Stomach (tissue), 4 donors: ENCODE measurements at regions not wholly inside any gene's neighbourhood (a gene's known extent, or its start where the extent isn't known, plus 50 kb on each side); places are given as distances from the start of the nearest gene placed in this dataset.

Source experiments
- EP300 ChIP-seq: sonication (generic); formaldehyde crosslinking; IDR thresholded peaks from one replicate; pipeline ENCODE4 v1.6.1; 2017; ENCODE audit warnings: antibody characterized with exemption
- POLR2A ChIP-seq, 4 donors: fragments of 450-650 bp; IDR thresholded peaks; one replicate each; pipeline ENCODE4 v1.6.1; 2016; ENCODE audit warnings: antibody characterized with exemption in 4 of 4, control low read depth in 2 of 4, mild to moderate bottlenecking in 1 of 4, moderate library complexity in 1 of 4
- POLR2AphosphoS5 ChIP-seq, 3 donors: sonication (generic); formaldehyde crosslinking; IDR thresholded peaks; one replicate each; pipeline ENCODE4 v1.6.1; 2016; ENCODE audit warnings: antibody characterized with exemption in 3 of 3
- TF ChIP-seq, protein P1 (sequence below), 7 experiments: fragments of 450-650 bp in 4 of 7; fragments of 200-600 bp in 3 of 7; sonication (generic) in 3 of 7; IDR thresholded peaks; one replicate each; pipeline ENCODE4 v1.5.1; 2016 to 2019; ENCODE audit warnings: antibody characterized with exemption in 7 of 7, control low read depth in 2 of 7, mild to moderate bottlenecking in 1 of 7

DNA sequence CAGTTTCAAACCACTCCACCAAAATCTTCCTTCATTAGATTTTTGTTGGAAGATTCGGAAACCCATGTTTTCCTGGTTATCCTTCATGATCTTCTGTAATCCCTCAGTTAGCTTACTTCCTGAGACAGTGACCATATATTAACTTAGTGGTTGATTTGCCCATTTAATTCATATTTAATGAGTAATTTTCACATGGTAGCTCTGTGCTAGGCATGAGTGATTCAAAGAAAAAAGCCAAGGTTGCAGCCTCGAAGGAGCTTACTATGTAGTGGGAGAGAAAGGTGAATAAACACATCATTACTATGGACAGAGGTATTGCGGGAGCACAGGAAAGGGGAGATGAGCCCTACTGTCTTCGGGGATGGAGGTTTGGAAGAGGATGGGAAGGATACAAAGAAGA is 158.5 kb downstream of the TLE1 start:
- TF ChIP-seq POLR2A (IDR thresholded peaks at IDR 0.05), result no peak
- TF ChIP-seq, protein P1, sequence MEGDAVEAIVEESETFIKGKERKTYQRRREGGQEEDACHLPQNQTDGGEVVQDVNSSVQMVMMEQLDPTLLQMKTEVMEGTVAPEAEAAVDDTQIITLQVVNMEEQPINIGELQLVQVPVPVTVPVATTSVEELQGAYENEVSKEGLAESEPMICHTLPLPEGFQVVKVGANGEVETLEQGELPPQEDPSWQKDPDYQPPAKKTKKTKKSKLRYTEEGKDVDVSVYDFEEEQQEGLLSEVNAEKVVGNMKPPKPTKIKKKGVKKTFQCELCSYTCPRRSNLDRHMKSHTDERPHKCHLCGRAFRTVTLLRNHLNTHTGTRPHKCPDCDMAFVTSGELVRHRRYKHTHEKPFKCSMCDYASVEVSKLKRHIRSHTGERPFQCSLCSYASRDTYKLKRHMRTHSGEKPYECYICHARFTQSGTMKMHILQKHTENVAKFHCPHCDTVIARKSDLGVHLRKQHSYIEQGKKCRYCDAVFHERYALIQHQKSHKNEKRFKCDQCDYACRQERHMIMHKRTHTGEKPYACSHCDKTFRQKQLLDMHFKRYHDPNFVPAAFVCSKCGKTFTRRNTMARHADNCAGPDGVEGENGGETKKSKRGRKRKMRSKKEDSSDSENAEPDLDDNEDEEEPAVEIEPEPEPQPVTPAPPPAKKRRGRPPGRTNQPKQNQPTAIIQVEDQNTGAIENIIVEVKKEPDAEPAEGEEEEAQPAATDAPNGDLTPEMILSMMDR (IDR thresholded peaks at IDR 0.05), result no peak
- TF ChIP-seq POLR2AphosphoS5 (IDR thresholded peaks at IDR 0.05), result no peak
- TF ChIP-seq EP300, result no peak
